Endothelial cell of umbilical vein (primary cell): ENCODE measurements at regions not wholly inside any gene's neighbourhood (a gene's known extent, or its start where the extent isn't known, plus 50 kb on each side); places are given as distances from the start of the nearest gene placed in this dataset.

Experiments
- CTCF ChIP-seq, 2 donors: IDR thresholded peaks; 1 replicate in 1 of 2; 2 replicates in 1 of 2; pipeline ENCODE4 v1.5.1; 2011; ENCODE audit warnings: low read length in 2 of 2, mild to moderate bottlenecking in 2 of 2, moderate library complexity in 2 of 2, control low read depth in 1 of 2, inconsistent platforms in 1 of 2, low read depth in 1 of 2; ENCODE audit not compliant: insufficient read depth in 1 of 2; ENCODE audit errors: extremely low read depth in 1 of 2
- EZH2 ChIP-seq: IDR thresholded peaks from 2 replicates; pipeline ENCODE4 v1.6.1; 2012; ENCODE audit warnings: borderline replicate concordance, low read depth, mild to moderate bottlenecking, moderate library complexity, low read length, inconsistent platforms; ENCODE audit not compliant: severe bottlenecking

- TF ChIP-seq CTCF (IDR thresholded peaks at IDR 0.05; ENCODE audit: extremely low read depth in 1 of 2, insufficient read depth in 1 of 2, low read depth in 1 of 2, low read length in 2 of 2) (no peak), EZH2 (no peak)
Observed at GRCh38 chr1:117286562-117286961, 75.8 kb upstream of the VTCN1 start.
